ENCODE measurements at regions not wholly inside any gene's neighbourhood (a gene's known extent, or its start where the extent isn't known, plus 50 kb on each side); places are given as distances from the start of the nearest gene placed in this dataset.

DNA sequence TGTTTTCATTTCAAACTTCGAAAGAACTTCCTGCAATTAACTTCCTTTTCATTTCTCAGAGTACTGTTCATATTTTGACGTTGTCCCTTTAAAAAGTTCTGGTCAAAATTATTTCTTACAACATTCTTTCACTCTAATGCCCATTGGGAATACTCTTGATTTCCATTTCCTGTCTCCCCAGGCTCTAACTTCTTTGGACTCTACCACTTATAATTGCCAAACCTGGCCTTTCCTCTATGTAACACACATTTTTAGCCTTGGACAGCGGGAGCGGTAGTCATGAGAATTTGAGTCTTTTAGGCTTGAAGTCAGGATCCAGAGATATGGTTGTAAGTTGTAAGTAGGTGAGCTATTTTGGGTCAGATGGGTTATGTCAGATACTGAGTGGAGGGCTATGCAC is 163.5 kb upstream of the SPRY2 start:
- TF ChIP-seq CTCF (IDR thresholded peaks at IDR 0.05; ENCODE audit: low read depth, low read length) (no peak), POLR2A (IDR thresholded peaks at IDR 0.05; ENCODE audit: extremely low read depth, insufficient read length) (no peak), MYC (IDR thresholded peaks at IDR 0.05; ENCODE audit: low read depth, low read length) (no peak)
